ENCODE measurements at regions not wholly inside any gene's neighbourhood (a gene's known extent, or its start where the extent isn't known, plus 50 kb on each side); places are given as distances from the start of the nearest gene placed in this dataset.

- no peak for TF ChIP-seq POLR2A (IDR thresholded peaks at IDR 0.05)
- no peak for TF ChIP-seq CTCF (IDR thresholded peaks at IDR 0.05)
- TF ChIP-seq EP300 (IDR thresholded peaks at IDR 0.05) = no peak
These were observed 385.2 kb downstream of the FAM170A start for GRCh38 chr5:120014535-120014934.
